Prostate gland (tissue), 2 donors: ENCODE measurements at regions not wholly inside any gene's neighbourhood (a gene's known extent, or its start where the extent isn't known, plus 50 kb on each side); places are given as distances from the start of the nearest gene placed in this dataset.

ENCODE experiments used
- POLR2AphosphoS5 ChIP-seq: sonication (generic); formaldehyde crosslinking; IDR thresholded peaks from one replicate; pipeline ENCODE4 v1.6.1; 2017; ENCODE audit warnings: antibody characterized with exemption
- TF ChIP-seq, protein P1 (sequence below), 4 experiments: fragments of 200-600 bp in 2 of 4; fragments of 450-650 bp in 2 of 4; sonication (generic) in 2 of 4; IDR thresholded peaks; 1 replicate in 3 of 4; 2 replicates in 1 of 4; pipeline ENCODE4 v1.5.1; 2016 to 2019; ENCODE audit warnings: antibody characterized with exemption in 4 of 4, mild to moderate bottlenecking in 2 of 4, moderate library complexity in 2 of 4

DNA sequence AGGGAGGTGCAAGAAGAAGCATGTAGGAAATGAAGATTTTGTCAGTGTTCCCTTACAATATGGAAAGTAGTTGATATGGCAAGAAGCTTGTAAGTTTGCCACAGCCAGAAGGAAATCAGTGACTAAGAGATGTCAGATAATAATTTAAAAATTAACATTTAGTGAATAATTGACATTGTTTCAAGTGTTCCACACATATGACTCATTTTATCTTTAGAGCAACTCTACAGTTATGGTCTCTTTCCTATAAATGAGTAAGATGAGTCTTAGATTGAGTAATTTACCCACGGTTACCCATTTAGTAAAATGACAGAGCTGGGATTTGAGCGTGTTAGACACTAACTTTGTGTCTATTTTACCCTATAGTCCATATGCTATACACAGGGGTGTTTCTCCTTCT, 300.3 kb upstream of the IRS4 start:
- no peak for TF ChIP-seq POLR2AphosphoS5
- TF ChIP-seq, protein P1, sequence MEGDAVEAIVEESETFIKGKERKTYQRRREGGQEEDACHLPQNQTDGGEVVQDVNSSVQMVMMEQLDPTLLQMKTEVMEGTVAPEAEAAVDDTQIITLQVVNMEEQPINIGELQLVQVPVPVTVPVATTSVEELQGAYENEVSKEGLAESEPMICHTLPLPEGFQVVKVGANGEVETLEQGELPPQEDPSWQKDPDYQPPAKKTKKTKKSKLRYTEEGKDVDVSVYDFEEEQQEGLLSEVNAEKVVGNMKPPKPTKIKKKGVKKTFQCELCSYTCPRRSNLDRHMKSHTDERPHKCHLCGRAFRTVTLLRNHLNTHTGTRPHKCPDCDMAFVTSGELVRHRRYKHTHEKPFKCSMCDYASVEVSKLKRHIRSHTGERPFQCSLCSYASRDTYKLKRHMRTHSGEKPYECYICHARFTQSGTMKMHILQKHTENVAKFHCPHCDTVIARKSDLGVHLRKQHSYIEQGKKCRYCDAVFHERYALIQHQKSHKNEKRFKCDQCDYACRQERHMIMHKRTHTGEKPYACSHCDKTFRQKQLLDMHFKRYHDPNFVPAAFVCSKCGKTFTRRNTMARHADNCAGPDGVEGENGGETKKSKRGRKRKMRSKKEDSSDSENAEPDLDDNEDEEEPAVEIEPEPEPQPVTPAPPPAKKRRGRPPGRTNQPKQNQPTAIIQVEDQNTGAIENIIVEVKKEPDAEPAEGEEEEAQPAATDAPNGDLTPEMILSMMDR (IDR thresholded peaks at IDR 0.05) = no peak
